HT1080 (cell line): ENCODE measurements at regions not wholly inside any gene's neighbourhood (a gene's known extent, or its start where the extent isn't known, plus 50 kb on each side); places are given as distances from the start of the nearest gene placed in this dataset.

Experiments
- DNase-seq: peaks from one replicate; pipeline ENCODE4 v3.0.0-alpha.2; 2015; ENCODE audit warnings: low read depth

DNA sequence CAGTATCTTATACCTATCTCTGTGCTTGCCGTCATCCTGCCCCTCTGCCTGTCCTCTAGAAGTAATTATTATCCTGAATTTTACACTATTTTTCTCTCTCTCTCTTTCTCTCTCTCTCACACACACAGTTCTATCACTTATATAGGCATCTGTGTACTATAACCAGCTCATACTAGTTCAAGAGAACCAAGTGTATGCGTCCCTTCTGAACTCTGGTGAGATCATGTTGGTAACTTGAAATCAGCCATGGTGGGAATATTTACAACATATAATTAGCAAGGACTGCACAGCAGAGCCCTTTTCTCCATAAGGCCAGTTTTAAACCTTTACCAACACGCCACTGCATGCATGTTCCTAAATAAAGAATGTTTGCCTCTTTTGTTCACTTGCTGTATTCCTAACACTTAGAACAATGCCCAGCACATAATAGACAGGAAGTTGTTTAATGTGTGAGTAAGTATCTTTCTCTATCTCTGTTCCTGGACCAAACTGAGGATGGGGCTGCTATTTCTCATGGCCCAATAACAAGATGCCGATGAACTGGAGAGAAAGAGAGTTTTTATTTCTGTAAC, 51.1 kb upstream of the IL21 start:
- DNase-seq: no peak

GRCh38 chr4:122673252-122673651, 52.4 kb upstream of the IL21 start:
- DNase-seq: no peak

GRCh38 chr4:122674371-122674770, 53.5 kb upstream of the IL21 start:
- peak; percentile 26 for DNase-seq

DNA sequence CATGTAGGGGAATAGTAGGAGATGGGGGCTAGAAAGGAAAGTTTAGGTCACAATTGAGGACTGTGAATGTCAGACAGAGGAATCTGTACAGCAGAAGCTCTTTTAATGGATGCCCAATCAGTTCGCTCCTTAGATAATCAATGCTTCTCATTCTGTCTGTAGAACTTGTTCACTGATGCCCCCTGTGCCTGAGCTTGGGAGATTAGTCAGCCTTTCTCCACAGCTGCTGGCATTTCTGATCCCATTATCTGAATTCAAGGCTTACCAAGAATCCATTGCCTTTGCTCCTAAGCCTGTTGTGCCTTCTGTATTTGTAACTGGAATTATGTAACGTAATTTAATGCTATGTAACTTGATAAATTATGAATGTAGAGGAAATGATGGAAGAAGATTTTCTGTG, 53.2 kb upstream of the BBS12 start:
- no peak for DNase-seq

DNA sequence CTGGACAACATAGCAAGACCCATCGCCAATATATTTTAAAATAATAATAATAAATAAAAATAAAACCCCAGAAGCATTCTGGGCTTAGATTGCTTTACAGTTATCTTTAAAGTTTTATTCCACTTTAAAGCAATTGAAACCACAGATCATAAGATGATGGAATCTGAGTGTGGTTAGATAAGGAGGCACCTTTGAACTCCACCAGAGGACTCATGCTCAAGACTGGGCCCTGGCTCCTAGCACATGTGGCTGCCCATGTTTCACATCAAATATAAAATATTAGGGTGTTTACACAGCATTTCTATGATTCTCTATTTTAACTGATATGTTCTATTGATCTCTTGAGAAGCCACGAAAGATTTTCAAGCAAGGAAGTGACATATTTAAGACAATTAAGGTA, 52.6 kb upstream of the BBS12 start:
- DNase-seq: no peak

DNA sequence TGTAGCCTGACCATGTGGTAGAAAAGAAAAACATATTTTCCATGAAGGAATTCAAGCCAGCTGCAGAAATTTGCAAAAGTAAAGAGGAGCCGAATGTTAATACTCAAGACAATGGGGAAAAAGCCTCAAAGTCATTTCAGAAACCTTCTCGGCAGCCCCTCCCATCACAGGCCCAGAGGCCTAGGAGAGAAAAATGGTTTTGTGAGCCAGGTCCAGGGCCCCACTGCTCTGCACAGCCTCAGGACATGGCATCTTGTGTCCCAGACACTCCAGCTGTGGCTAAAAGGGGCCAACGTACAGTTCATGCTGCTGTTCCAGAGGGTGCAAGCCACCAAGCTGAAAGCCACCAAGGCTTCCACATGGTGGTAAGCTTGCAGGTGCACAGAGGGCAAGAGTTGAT, 50.9 kb upstream of the BBS12 start:
- no peak for DNase-seq
